ENCODE measurements at regions not wholly inside any gene's neighbourhood (a gene's known extent, or its start where the extent isn't known, plus 50 kb on each side); places are given as distances from the start of the nearest gene placed in this dataset.

DNA sequence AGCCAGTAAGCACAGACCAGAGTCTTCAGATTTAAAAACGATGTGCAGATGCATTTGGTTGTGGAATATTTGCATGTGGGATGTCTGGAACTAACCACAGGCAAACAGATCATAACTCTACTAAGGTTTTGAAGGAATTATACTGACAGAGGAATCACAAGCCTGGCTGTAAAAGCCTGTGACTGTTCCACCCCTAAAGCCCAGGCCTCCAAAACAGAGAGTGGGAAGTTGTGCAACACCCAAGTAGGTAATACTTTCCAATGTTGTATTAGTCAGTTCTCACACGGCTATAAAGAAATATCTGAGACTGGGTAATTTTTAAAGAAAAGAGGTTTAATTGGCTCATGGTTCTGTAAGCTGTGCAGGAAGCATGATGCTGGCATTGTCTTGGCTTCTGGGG lies 68.1 kb upstream of the DCD start:
- no peak for TF ChIP-seq POLR2A (IDR thresholded peaks at IDR 0.05)
- TF ChIP-seq, protein P1, sequence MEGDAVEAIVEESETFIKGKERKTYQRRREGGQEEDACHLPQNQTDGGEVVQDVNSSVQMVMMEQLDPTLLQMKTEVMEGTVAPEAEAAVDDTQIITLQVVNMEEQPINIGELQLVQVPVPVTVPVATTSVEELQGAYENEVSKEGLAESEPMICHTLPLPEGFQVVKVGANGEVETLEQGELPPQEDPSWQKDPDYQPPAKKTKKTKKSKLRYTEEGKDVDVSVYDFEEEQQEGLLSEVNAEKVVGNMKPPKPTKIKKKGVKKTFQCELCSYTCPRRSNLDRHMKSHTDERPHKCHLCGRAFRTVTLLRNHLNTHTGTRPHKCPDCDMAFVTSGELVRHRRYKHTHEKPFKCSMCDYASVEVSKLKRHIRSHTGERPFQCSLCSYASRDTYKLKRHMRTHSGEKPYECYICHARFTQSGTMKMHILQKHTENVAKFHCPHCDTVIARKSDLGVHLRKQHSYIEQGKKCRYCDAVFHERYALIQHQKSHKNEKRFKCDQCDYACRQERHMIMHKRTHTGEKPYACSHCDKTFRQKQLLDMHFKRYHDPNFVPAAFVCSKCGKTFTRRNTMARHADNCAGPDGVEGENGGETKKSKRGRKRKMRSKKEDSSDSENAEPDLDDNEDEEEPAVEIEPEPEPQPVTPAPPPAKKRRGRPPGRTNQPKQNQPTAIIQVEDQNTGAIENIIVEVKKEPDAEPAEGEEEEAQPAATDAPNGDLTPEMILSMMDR (IDR thresholded peaks at IDR 0.05) = no peak

Measured in lower leg skin (tissue), 3 donors.